CD4-positive, CD25-positive, alpha-beta regulatory T cell (primary cell): ENCODE measurements at regions not wholly inside any gene's neighbourhood (a gene's known extent, or its start where the extent isn't known, plus 50 kb on each side); places are given as distances from the start of the nearest gene placed in this dataset.

Source experiments
- ATAC-seq, 2 donors: fragments of 150-1000 bp; cut with Tn5 transposase; one replicate each; pipeline ENCODE4 v1.10.0; 2021; ENCODE audit warnings: low read depth in 2 of 2, moderate number of reproducible peaks in 2 of 2, moderate library complexity in 1 of 2
- DNase-seq, 3 donors: peaks; one replicate each; pipeline versions ENCODE4 v3.0.0 to v3.0.0-alpha.2; 2012 to 2022; ENCODE audit warnings: mixed read lengths in 1 of 3
- H3K27ac ChIP-seq: one replicate; pipeline ENCODE4 v1.7.0; 2013; ENCODE audit warnings: mild to moderate bottlenecking, low read length; ENCODE audit not compliant: insufficient read depth, poor library complexity, severe bottlenecking
- H3K27me3 ChIP-seq: one replicate; pipeline ENCODE4 v1.7.0; 2013; ENCODE audit warnings: low read length; ENCODE audit not compliant: control insufficient read depth, insufficient read depth
- H3K36me3 ChIP-seq: one replicate; pipeline ENCODE4 v1.7.0; 2013; ENCODE audit warnings: mild to moderate bottlenecking, low read length, moderate library complexity; ENCODE audit not compliant: control insufficient read depth, insufficient read depth
- H3K4me1 ChIP-seq: 2 replicates; pipeline ENCODE4 v1.7.0; 2013; ENCODE audit warnings: mild to moderate bottlenecking, low read length; ENCODE audit not compliant: insufficient read depth, control insufficient read depth, poor library complexity, severe bottlenecking
- H3K4me3 ChIP-seq: one replicate; pipeline ENCODE4 v1.7.0; 2013; ENCODE audit warnings: low read depth, mild to moderate bottlenecking, low read length, moderate library complexity
- H3K9me3 ChIP-seq, 2 experiments: 1 replicate in 1 of 2; 2 replicates in 1 of 2; pipeline ENCODE4 v1.7.0; 2013; ENCODE audit warnings: low read length in 2 of 2, mild to moderate bottlenecking in 1 of 2, moderate library complexity in 1 of 2; ENCODE audit not compliant: control insufficient read depth in 2 of 2
- H3K27ac Mint-ChIP-seq, 3 donors: one replicate each; pipeline ENCODE4 v1.8.0; 2020 to 2022; ENCODE audit warnings: mild to moderate bottlenecking in 3 of 3, mixed read lengths in 3 of 3, moderate library complexity in 2 of 3
- H3K27me3 Mint-ChIP-seq: one replicate; pipeline ENCODE4 v1.8.0; 2022; ENCODE audit warnings: mild to moderate bottlenecking, mixed read lengths
- H3K36me3 Mint-ChIP-seq: one replicate; pipeline ENCODE4 v1.8.0; 2020; ENCODE audit warnings: mixed read lengths
- H3K4me1 Mint-ChIP-seq, 4 donors: one replicate each; pipeline ENCODE4 v1.8.0; 2020 to 2022; ENCODE audit warnings: mixed read lengths in 4 of 4, mild to moderate bottlenecking in 1 of 4
- H3K4me3 Mint-ChIP-seq, 4 donors: one replicate each; pipeline ENCODE4 v1.8.0; 2020 to 2022; ENCODE audit warnings: mild to moderate bottlenecking in 4 of 4, mixed read lengths in 4 of 4, moderate library complexity in 3 of 4
- H3K9me3 Mint-ChIP-seq, 7 donors: one replicate each; pipeline ENCODE4 v1.8.0; 2020 to 2022; ENCODE audit warnings: mixed read lengths in 7 of 7, mild to moderate bottlenecking in 3 of 7, moderate library complexity in 2 of 7

- peaks cover 0 to 2% (median 0%) of the 10 kb centered on the region in 4 donors for H3K4me1 Mint-ChIP-seq
- no peak overlapping the region for H3K27ac Mint-ChIP-seq
- H3K36me3 Mint-ChIP-seq: no peaks in the 10 kb centered on the region
- Histone ChIP-seq H3K27ac (no peak overlapping the region), H3K27me3 (no peaks in the 10 kb centered on the region), H3K36me3 (no peaks in the 10 kb centered on the region), H3K9me3 (no peaks in the 10 kb centered on the region), H3K4me3 (no peak overlapping the region), H3K4me1 (no peaks in the 10 kb centered on the region)
- no peak for ATAC-seq
- DNase-seq: no peak
- peaks cover 0 to 8% (median 0%) of the 10 kb centered on the region in 7 donors for H3K9me3 Mint-ChIP-seq
- H3K27me3 Mint-ChIP-seq: peaks cover 13% of the 10 kb centered on the region
- H3K4me3 Mint-ChIP-seq: no peak overlapping the region
Measured at GRCh38 chr12:124655048-124655697, 87.8 kb upstream of the NCOR2 start.

- no peak overlapping the region for H3K4me3 ChIP-seq
- no peaks in the 10 kb centered on the region for H3K9me3 ChIP-seq
- no peaks in the 10 kb centered on the region for H3K27me3 ChIP-seq
- no peaks in the 10 kb centered on the region for H3K4me1 ChIP-seq
- no peak for DNase-seq
- no peaks in the 10 kb centered on the region for H3K4me1 Mint-ChIP-seq
- H3K4me3 Mint-ChIP-seq: no peak overlapping the region
- no peaks in the 10 kb centered on the region for H3K36me3 Mint-ChIP-seq
- peaks cover 0 to 8% (median 0%) of the 10 kb centered on the region in 7 donors for H3K9me3 Mint-ChIP-seq
- H3K36me3 ChIP-seq: no peaks in the 10 kb centered on the region
- no peak overlapping the region for H3K27ac Mint-ChIP-seq
- H3K27ac ChIP-seq: no peak overlapping the region
- no peak for ATAC-seq
- peaks cover 15% of the 10 kb centered on the region for H3K27me3 Mint-ChIP-seq
Measured at GRCh38 chr12:124654666-124655047, 87.2 kb upstream of the NCOR2 start.

GRCh38 chr12:124653169-124653931 lies 85.9 kb upstream of the NCOR2 start:
- Histone ChIP-seq H3K36me3 (no peaks in the 10 kb centered on the region), H3K4me3 (no peak overlapping the region), H3K9me3 (peaks cover 4 to 8% of the 10 kb centered on the region in 2 experiments), H3K27me3 (no peaks in the 10 kb centered on the region), H3K4me1 (no peaks in the 10 kb centered on the region), H3K27ac (no peak overlapping the region)
- DNase-seq: no peak
- Mint-ChIP-seq H3K4me1 (no peaks in the 10 kb centered on the region), H3K9me3 (peaks cover 0 to 9% (median 2%) of the 10 kb centered on the region in 7 donors), H3K27me3 (peaks cover 14% of the 10 kb centered on the region), H3K36me3 (no peaks in the 10 kb centered on the region), H3K27ac (no peak overlapping the region), H3K4me3 (no peak overlapping the region)
- ATAC-seq: no peak

- no peaks in the 10 kb centered on the region for H3K27me3 ChIP-seq
- no peaks in the 10 kb centered on the region for H3K4me1 ChIP-seq
- Mint-ChIP-seq H3K27ac (no peak overlapping the region), H3K9me3 (peaks cover 0 to 11% (median 4%) of the 10 kb centered on the region in 7 donors), H3K36me3 (no peaks in the 10 kb centered on the region), H3K27me3 (peaks cover 7% of the 10 kb centered on the region), H3K4me1 (peaks cover 0 to under 1% (median 0%) of the 10 kb centered on the region in 4 donors), H3K4me3 (no peak overlapping the region)
- no peak overlapping the region for H3K4me3 ChIP-seq
- ATAC-seq (no peak), DNase-seq (no peak)
- H3K9me3 ChIP-seq: peaks cover 7 to 8% of the 10 kb centered on the region in 2 experiments
- no peak overlapping the region for H3K27ac ChIP-seq
- H3K36me3 ChIP-seq: no peaks in the 10 kb centered on the region
Measured at GRCh38 chr12:124652661-124653060, 85.2 kb upstream of the NCOR2 start.

- H3K4me1 ChIP-seq: no peaks in the 10 kb centered on the region
Measured at GRCh38 chr12:124651516-124652273, 84.3 kb upstream of the NCOR2 start.

GRCh38 chr12:124650912-124651311 lies 83.5 kb upstream of the NCOR2 start:
- Histone ChIP-seq H3K27me3 (no peaks in the 10 kb centered on the region), H3K4me3 (no peak overlapping the region), H3K9me3 (peaks cover 7 to 8% of the 10 kb centered on the region in 2 experiments), H3K27ac (no peak overlapping the region), H3K4me1 (peaks cover 7% of the 10 kb centered on the region), H3K36me3 (no peaks in the 10 kb centered on the region)
- Mint-ChIP-seq H3K27ac (no peak overlapping the region), H3K9me3 (peaks cover 0 to 11% (median 4%) of the 10 kb centered on the region in 7 donors), H3K4me3 (no peak overlapping the region), H3K27me3 (peaks cover 7% of the 10 kb centered on the region), H3K4me1 (peaks cover 0 to 12% (median 2%) of the 10 kb centered on the region in 4 donors), H3K36me3 (no peaks in the 10 kb centered on the region)
- ATAC-seq (no peak), DNase-seq (no peak)

More at GRCh38 chr12:124651516-124652273, 84.3 kb upstream of the NCOR2 start:
- no peak overlapping the region for H3K4me3 ChIP-seq
- Mint-ChIP-seq H3K4me3 (no peak overlapping the region), H3K36me3 (no peaks in the 10 kb centered on the region), H3K27me3 (peaks cover 7% of the 10 kb centered on the region), H3K4me1 (peaks cover 0 to 5% (median 0%) of the 10 kb centered on the region in 4 donors), H3K27ac (no peak overlapping the region), H3K9me3 (peaks cover 0 to 11% (median 4%) of the 10 kb centered on the region in 7 donors)
- H3K9me3 ChIP-seq: peaks cover 7 to 8% of the 10 kb centered on the region in 2 experiments
- no peaks in the 10 kb centered on the region for H3K36me3 ChIP-seq
- DNase-seq (no peak), ATAC-seq (no peak)
- H3K27me3 ChIP-seq: no peaks in the 10 kb centered on the region
- H3K27ac ChIP-seq: no peak overlapping the region

- H3K27ac ChIP-seq: no peak overlapping the region
- no peak for ATAC-seq
- no peak overlapping the region for H3K4me3 ChIP-seq
- no peak for DNase-seq
- no peak overlapping the region for H3K4me3 Mint-ChIP-seq
- peaks cover 0 to 16% (median 2%) of the 10 kb centered on the region in 4 donors for H3K4me1 Mint-ChIP-seq
- H3K36me3 Mint-ChIP-seq: no peaks in the 10 kb centered on the region
- peaks cover 13% of the 10 kb centered on the region for H3K27me3 Mint-ChIP-seq
- peaks cover 7% of the 10 kb centered on the region for H3K4me1 ChIP-seq
- no peak overlapping the region for H3K27ac Mint-ChIP-seq
- no peaks in the 10 kb centered on the region for H3K36me3 ChIP-seq
- no peaks in the 10 kb centered on the region for H3K27me3 ChIP-seq
- peaks cover 0 to 11% (median 4%) of the 10 kb centered on the region in 7 donors for H3K9me3 Mint-ChIP-seq
- H3K9me3 ChIP-seq: peaks cover 7 to 8% of the 10 kb centered on the region in 2 experiments
Measured at GRCh38 chr12:124648710-124649384, 81.4 kb upstream of the NCOR2 start.
